ENCODE measurements at regions not wholly inside any gene's neighbourhood (a gene's known extent, or its start where the extent isn't known, plus 50 kb on each side); places are given as distances from the start of the nearest gene placed in this dataset.
A peak's percentile ranks its signal among the peaks of the same experiment; 100 is the strongest.

- DNase-seq (ENCODE audit: low spot score), result no peak
- Histone ChIP-seq H3K79me2 (ENCODE audit: low read depth) (no peaks in the 10 kb centered on the region), H3K9ac (no peak overlapping the region), H3F3A (ENCODE audit: low read depth) (no peaks in the 10 kb centered on the region), H3K4me2 (no peak overlapping the region), H3K27me3 (no peaks in the 10 kb centered on the region), H3K27ac (no peak overlapping the region), H3K4me1 (no peaks in the 10 kb centered on the region), H3K4me3 (no peak overlapping the region), H3K9me3 (ENCODE audit: low read depth) (no peaks in the 10 kb centered on the region), H3K36me3 (no peaks in the 10 kb centered on the region), H2AFZ (replicated peaks) (no peak overlapping the region), H4K20me1 (ENCODE audit: low read depth) (no peaks in the 10 kb centered on the region)
- no peak overlapping the region for H3K27ac Mint-ChIP-seq
- no peaks in the 10 kb centered on the region for H3K27me3 Mint-ChIP-seq (ENCODE audit: insufficient read depth, low read depth)
- H3K9me3 Mint-ChIP-seq, result no peaks in the 10 kb centered on the region
- TF ChIP-seq CTCF (IDR thresholded peaks at IDR 0.05), result no peak
- TF ChIP-seq EZH2 (IDR thresholded peaks at IDR 0.05), result no peak
- TF ChIP-seq EZH2phosphoT487 (IDR thresholded peaks at IDR 0.05), result no peak
- H3K4me1 Mint-ChIP-seq, result no peaks in the 10 kb centered on the region
- no peaks in the 10 kb centered on the region for H3K36me3 Mint-ChIP-seq
- no peak overlapping the region for H3K4me3 Mint-ChIP-seq
Measured at GRCh38 chr4:32394255-32394654, 1674.1 kb downstream of the PCDH7 start.

GRCh38 chr4:32396507-32397070 lies 1676.4 kb downstream of the PCDH7 start:
- Mint-ChIP-seq H3K27me3 (ENCODE audit: insufficient read depth, low read depth) (no peaks in the 10 kb centered on the region), H3K4me1 (no peaks in the 10 kb centered on the region), H3K27ac (no peak overlapping the region), H3K36me3 (no peaks in the 10 kb centered on the region), H3K9me3 (no peaks in the 10 kb centered on the region), H3K4me3 (no peak overlapping the region)
- H2AFZ ChIP-seq (replicated peaks), result no peak overlapping the region
- H3K27ac ChIP-seq, result no peak overlapping the region
- H3K4me1 ChIP-seq, result no peaks in the 10 kb centered on the region
- H3K9ac ChIP-seq, result no peak overlapping the region
- no peak overlapping the region for H3K4me2 ChIP-seq
- no peaks in the 10 kb centered on the region for H3K79me2 ChIP-seq (ENCODE audit: low read depth)
- H3F3A ChIP-seq (ENCODE audit: low read depth), result no peaks in the 10 kb centered on the region
- TF ChIP-seq EZH2 (IDR thresholded peaks at IDR 0.05) (no peak), EZH2phosphoT487 (IDR thresholded peaks at IDR 0.05) (no peak), CTCF (IDR thresholded peaks at IDR 0.05) (no peak)
- peak; percentile 11 for DNase-seq (ENCODE audit: low spot score)
- no peaks in the 10 kb centered on the region for H3K9me3 ChIP-seq (ENCODE audit: low read depth)
- no peaks in the 10 kb centered on the region for H4K20me1 ChIP-seq (ENCODE audit: low read depth)
- H3K27me3 ChIP-seq, result no peaks in the 10 kb centered on the region
- no peak overlapping the region for H3K4me3 ChIP-seq
- no peaks in the 10 kb centered on the region for H3K36me3 ChIP-seq

GRCh38 chr4:32400870-32401269 lies 1680.7 kb downstream of the PCDH7 start:
- no peaks in the 10 kb centered on the region for H3K36me3 ChIP-seq
- no peaks in the 10 kb centered on the region for H3K4me1 ChIP-seq
- no peak overlapping the region for H3K9ac ChIP-seq
- Mint-ChIP-seq H3K36me3 (no peaks in the 10 kb centered on the region), H3K27ac (no peak overlapping the region), H3K9me3 (no peaks in the 10 kb centered on the region), H3K27me3 (ENCODE audit: insufficient read depth, low read depth) (no peaks in the 10 kb centered on the region), H3K4me3 (no peak overlapping the region), H3K4me1 (no peaks in the 10 kb centered on the region)
- H3K4me3 ChIP-seq, result no peak overlapping the region
- H3K79me2 ChIP-seq (ENCODE audit: low read depth), result no peaks in the 10 kb centered on the region
- DNase-seq (ENCODE audit: low spot score), result no peak
- no peak overlapping the region for H3K4me2 ChIP-seq
- no peaks in the 10 kb centered on the region for H3F3A ChIP-seq (ENCODE audit: low read depth)
- no peaks in the 10 kb centered on the region for H3K27me3 ChIP-seq
- H3K9me3 ChIP-seq (ENCODE audit: low read depth), result no peaks in the 10 kb centered on the region
- no peak overlapping the region for H2AFZ ChIP-seq (replicated peaks)
- no peak overlapping the region for H3K27ac ChIP-seq
- no peak for TF ChIP-seq EZH2 (IDR thresholded peaks at IDR 0.05)
- no peak for TF ChIP-seq EZH2phosphoT487 (IDR thresholded peaks at IDR 0.05)
- TF ChIP-seq CTCF (IDR thresholded peaks at IDR 0.05), result no peak
- no peaks in the 10 kb centered on the region for H4K20me1 ChIP-seq (ENCODE audit: low read depth)

Data from neural progenitor cell (in vitro differentiated cells).